ENCODE measurements at regions not wholly inside any gene's neighbourhood (a gene's known extent, or its start where the extent isn't known, plus 50 kb on each side); places are given as distances from the start of the nearest gene placed in this dataset.

DNA sequence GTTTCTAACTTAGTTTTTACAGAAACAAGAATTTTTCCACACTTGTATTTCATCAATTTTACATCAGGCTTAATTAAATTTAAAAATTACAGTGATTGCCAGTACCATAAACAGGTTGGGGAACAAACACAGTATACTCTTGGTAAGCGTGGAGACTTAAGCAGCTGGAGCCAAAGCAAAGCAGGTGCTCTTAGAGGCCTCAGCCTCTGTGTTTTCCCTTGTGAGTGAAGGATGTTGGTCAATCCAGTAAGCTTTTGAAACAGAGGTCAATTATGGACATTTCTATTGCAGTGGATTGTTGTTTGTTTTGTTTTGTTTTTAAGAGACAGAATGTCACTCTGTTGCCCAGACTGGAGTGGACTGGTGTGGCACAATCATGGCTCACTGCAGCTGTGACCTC is 100.6 kb upstream of the CELF2 start:
- peaks cover 25% of the 10 kb centered on the region for H3K4me1 Mint-ChIP-seq
- no peaks in the 10 kb centered on the region for H3K9me3 Mint-ChIP-seq
- H3K27ac Mint-ChIP-seq, result no peak overlapping the region
- H3K4me3 Mint-ChIP-seq, result no peak overlapping the region
- no peaks in the 10 kb centered on the region for H3K36me3 Mint-ChIP-seq (ENCODE audit: low read depth)
- DNase-seq, result no peak
- TF ChIP-seq, protein P1, sequence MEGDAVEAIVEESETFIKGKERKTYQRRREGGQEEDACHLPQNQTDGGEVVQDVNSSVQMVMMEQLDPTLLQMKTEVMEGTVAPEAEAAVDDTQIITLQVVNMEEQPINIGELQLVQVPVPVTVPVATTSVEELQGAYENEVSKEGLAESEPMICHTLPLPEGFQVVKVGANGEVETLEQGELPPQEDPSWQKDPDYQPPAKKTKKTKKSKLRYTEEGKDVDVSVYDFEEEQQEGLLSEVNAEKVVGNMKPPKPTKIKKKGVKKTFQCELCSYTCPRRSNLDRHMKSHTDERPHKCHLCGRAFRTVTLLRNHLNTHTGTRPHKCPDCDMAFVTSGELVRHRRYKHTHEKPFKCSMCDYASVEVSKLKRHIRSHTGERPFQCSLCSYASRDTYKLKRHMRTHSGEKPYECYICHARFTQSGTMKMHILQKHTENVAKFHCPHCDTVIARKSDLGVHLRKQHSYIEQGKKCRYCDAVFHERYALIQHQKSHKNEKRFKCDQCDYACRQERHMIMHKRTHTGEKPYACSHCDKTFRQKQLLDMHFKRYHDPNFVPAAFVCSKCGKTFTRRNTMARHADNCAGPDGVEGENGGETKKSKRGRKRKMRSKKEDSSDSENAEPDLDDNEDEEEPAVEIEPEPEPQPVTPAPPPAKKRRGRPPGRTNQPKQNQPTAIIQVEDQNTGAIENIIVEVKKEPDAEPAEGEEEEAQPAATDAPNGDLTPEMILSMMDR (IDR thresholded peaks at IDR 0.05), result no peak
- H3K27me3 Mint-ChIP-seq (ENCODE audit: low read depth, poor library complexity), result peaks cover 12% of the 10 kb centered on the region

DNA sequence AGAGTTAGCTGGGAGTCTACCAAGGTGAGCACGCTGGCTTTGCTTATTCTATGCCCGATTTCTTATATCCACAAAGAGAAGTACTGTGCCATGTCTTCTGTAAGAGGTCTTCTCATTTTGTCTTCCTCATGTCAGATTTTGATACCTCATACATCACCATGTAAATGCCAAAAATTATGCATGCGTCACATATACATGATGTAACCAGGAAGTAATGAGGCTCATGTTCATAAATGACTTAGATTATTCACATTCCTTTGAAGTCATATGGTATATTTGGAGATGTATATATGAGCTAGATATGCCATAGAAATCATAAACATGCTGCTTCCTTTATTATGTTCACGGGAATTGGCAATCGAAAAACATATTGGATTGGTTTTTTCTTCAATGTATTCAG is 97.7 kb upstream of the CELF2 start:
- Mint-ChIP-seq H3K27ac (no peak overlapping the region), H3K9me3 (no peaks in the 10 kb centered on the region), H3K36me3 (ENCODE audit: low read depth) (no peaks in the 10 kb centered on the region), H3K4me1 (no peaks in the 10 kb centered on the region), H3K4me3 (no peak overlapping the region), H3K27me3 (ENCODE audit: low read depth, poor library complexity) (peaks cover 12% of the 10 kb centered on the region)
- TF ChIP-seq, protein P1 (IDR thresholded peaks at IDR 0.05), result no peak
- no peak for DNase-seq

DNA sequence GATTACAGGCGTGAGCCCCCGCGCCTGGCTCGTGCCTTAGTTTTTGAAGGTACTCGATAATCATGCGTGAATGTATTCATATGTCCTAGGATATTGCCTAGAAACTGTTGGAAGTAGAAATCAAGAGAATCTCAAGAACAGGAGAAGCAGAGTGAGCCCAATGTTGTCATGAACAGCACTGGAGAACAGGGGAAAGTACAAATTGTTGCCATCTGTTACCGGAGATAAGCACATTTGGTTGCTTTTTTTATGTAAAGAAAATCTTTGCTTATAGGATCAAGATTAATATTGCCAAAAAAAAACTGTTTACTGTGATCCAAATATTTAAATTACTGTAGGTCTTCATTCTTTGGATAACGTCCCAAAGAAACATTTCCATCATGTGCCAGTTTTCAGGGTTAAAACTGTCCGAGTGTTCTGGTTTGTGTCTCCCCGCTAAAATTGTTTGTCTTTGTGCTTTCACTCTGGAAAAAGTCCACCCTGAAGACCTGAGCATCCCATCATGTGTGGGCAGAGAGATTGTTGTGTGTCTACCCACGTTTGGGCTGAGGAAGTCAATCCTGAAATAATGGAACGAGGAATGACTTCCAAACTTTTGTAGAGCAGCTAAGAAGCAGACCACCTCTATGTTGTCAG is 95.7 kb upstream of the CELF2 start:
- no peak overlapping the region for H3K4me3 Mint-ChIP-seq
- TF ChIP-seq, protein P1 (IDR thresholded peaks at IDR 0.05), result no peak
- H3K27me3 Mint-ChIP-seq (ENCODE audit: low read depth, poor library complexity), result peaks cover 14% of the 10 kb centered on the region
- peaks cover 4% of the 10 kb centered on the region for H3K9me3 Mint-ChIP-seq
- H3K4me1 Mint-ChIP-seq, result no peaks in the 10 kb centered on the region
- peak overlapping the region; percentile 84 for H3K27ac Mint-ChIP-seq
- H3K36me3 Mint-ChIP-seq (ENCODE audit: low read depth), result no peaks in the 10 kb centered on the region
- DNase-seq, result no peak

DNA sequence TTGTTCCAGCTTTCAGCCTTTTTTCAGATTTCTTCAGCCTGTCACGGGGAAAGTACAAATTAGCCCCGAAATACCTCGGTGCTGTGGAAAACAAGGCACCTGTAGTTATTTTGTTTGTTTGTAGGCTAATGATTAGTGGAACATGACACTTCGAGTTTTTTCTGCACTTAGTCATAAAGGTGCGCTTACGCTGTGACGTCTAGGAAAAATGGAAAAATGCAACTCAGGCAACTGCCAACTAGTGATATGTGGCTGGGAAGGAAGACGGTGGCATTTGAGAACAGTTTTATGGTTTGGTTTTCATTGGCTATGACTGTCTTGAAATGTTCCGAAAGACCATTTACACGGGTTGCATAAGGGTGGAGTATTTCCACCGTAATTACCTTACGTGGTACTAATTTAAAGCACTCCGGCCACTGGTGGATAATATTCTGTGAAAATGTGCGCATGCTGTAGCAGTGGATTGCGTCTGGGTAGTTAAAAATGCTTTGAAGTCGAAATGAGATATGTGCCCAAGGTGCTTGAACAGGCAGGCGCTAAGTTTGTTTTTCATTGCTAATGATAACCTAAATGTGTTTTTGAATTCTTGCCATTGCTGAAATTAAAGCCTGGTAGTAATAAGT is 94.5 kb upstream of the CELF2 start:
- no peak for DNase-seq
- Mint-ChIP-seq H3K36me3 (ENCODE audit: low read depth) (no peaks in the 10 kb centered on the region), H3K4me1 (no peaks in the 10 kb centered on the region), H3K27me3 (ENCODE audit: low read depth, poor library complexity) (peaks cover 21% of the 10 kb centered on the region), H3K4me3 (no peak overlapping the region), H3K9me3 (peaks cover 4% of the 10 kb centered on the region), H3K27ac (peak overlapping the region; percentile 12)
- TF ChIP-seq, protein P1 (IDR thresholded peaks at IDR 0.05), result no peak

DNA sequence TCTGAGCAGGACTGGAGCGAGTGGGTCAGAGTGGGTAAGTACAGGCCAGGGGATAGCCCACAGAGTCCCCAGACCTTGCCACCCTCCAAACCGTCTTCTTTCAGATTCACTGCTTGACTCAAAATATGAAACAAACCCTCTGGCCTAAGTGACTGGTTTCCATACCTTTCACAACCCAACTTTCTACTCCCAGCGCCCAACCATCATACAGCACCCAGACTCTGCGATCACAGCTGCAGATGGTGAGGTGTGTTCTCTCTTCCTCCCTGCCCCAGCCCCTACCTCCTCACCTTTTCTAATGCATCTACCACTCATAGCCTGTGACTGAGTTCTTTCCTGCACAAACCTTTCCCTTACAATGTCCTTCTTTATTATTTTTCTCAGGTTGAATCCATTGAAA is 92.0 kb upstream of the CELF2 start:
- H3K4me1 Mint-ChIP-seq, result no peaks in the 10 kb centered on the region
- H3K4me3 Mint-ChIP-seq, result no peak overlapping the region
- TF ChIP-seq, protein P1 (IDR thresholded peaks at IDR 0.05), result no peak
- peaks cover 4% of the 10 kb centered on the region for H3K9me3 Mint-ChIP-seq
- no peak for DNase-seq
- H3K36me3 Mint-ChIP-seq (ENCODE audit: low read depth), result no peaks in the 10 kb centered on the region
- peaks cover 18% of the 10 kb centered on the region for H3K27me3 Mint-ChIP-seq (ENCODE audit: low read depth, poor library complexity)
- no peak overlapping the region for H3K27ac Mint-ChIP-seq

DNA sequence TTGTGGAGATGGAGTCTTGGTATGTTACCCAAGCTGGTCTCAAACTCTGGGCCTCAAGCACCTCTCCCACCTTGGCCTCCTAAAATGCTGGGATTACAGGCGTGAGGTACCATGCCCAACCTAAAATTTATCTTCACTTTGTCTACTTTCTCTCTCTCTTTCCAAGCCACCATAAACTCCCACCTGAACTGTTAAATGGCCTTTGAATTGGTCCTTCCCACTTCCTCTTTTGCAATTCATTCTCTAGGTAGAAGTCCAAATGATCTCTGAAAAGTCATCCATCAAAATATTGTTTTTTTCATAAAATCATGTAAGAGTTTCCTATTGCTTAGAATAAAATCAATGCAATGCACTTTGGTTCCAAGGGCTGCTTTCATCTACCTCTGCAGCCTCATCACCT is 90.1 kb upstream of the CELF2 start:
- no peak overlapping the region for H3K4me3 Mint-ChIP-seq
- peaks cover 11% of the 10 kb centered on the region for H3K27me3 Mint-ChIP-seq (ENCODE audit: low read depth, poor library complexity)

More for the DNA sequence above, 90.1 kb upstream of the CELF2 start:
- TF ChIP-seq, protein P1 (IDR thresholded peaks at IDR 0.05), result no peak
- Mint-ChIP-seq H3K4me1 (no peaks in the 10 kb centered on the region), H3K27ac (no peak overlapping the region), H3K36me3 (ENCODE audit: low read depth) (no peaks in the 10 kb centered on the region), H3K9me3 (peaks cover 4% of the 10 kb centered on the region)
- no peak for DNase-seq

Measured in nephron progenitor cell (in vitro differentiated cells).